K562 (cell line): ENCODE measurements at regions not wholly inside any gene's neighbourhood (a gene's known extent, or its start where the extent isn't known, plus 50 kb on each side); places are given as distances from the start of the nearest gene placed in this dataset.
A peak's percentile ranks its signal among the peaks of the same experiment; 100 is the strongest.

Experiments
- CCNT2 ChIP-seq: IDR thresholded peaks from 2 replicates; pipeline ENCODE4 v1.6.1; 2011; ENCODE audit warnings: borderline replicate concordance, low read depth, mild to moderate bottlenecking, moderate library complexity, mixed read lengths, low read length; ENCODE audit not compliant: insufficient read length; ENCODE audit errors: extremely low read depth
- DACH1 ChIP-seq: fragments of 450-650 bp; IDR thresholded peaks from 2 replicates; pipeline ENCODE4 v1.6.1; 2018; ENCODE audit not compliant: partially characterized antibody
- EHMT2 ChIP-seq: fragments of 450-650 bp; IDR thresholded peaks from 2 replicates; pipeline ENCODE4 v1.6.1; 2018; ENCODE audit warnings: antibody characterized with exemption
- ETS2 ChIP-seq: IDR thresholded peaks from 2 replicates; pipeline ENCODE4 v1.6.1; 2016; ENCODE audit warnings: borderline replicate concordance, missing genetic modification characterization, mild to moderate bottlenecking, moderate library complexity, missing compliant biosample characterization; ENCODE audit not compliant: poor library complexity, severe bottlenecking
- HNRNPUL1 ChIP-seq: fragments of 200-400 bp; formaldehyde crosslinking; IDR thresholded peaks from 2 replicates; pipeline ENCODE4 v1.6.1; 2017; ENCODE audit warnings: low read length
- KDM1A ChIP-seq, 2 experiments: fragments of 450-650 bp; IDR thresholded peaks; 2 replicates each; pipeline ENCODE4 v1.6.1; 2016; ENCODE audit warnings: mild to moderate bottlenecking in 2 of 2
- KDM5B ChIP-seq: fragments of 200-600 bp; sonication (generic); IDR thresholded peaks from 2 replicates; pipeline ENCODE4 v1.6.1; 2012; ENCODE audit warnings: low read depth, mild to moderate bottlenecking, moderate library complexity, low read length, control low read depth, inconsistent platforms; ENCODE audit not compliant: insufficient replicate concordance
- KHSRP ChIP-seq: fragments of 450-650 bp; IDR thresholded peaks from 2 replicates; pipeline ENCODE4 v1.6.1; 2017
- MAFF ChIP-seq: IDR thresholded peaks from 2 replicates; pipeline ENCODE4 v1.6.1; 2012; ENCODE audit warnings: low read length, improper control_type of control experiment
- MYNN ChIP-seq, 2 experiments: sonication (generic); formaldehyde crosslinking in 1 of 2; IDR thresholded peaks; 2 replicates each; pipeline versions ENCODE4 v1.5.0 to v1.6.1; 2016 to 2020; ENCODE audit warnings: antibody characterized with exemption in 1 of 2, missing genetic modification reagents in 1 of 2
- PHF8 ChIP-seq: fragments of 200-600 bp; sonication (generic); IDR thresholded peaks from 2 replicates; pipeline ENCODE4 v1.6.1; 2012; ENCODE audit warnings: mixed run types, mild to moderate bottlenecking, inconsistent platforms, low read length, moderate library complexity, borderline replicate concordance
- RAD51 ChIP-seq: fragments of 450-650 bp; IDR thresholded peaks from 2 replicates; pipeline ENCODE4 v1.7.1; 2016; ENCODE audit warnings: low read depth, mild to moderate bottlenecking, borderline replicate concordance
- RBBP5 ChIP-seq: fragments of 200-600 bp; sonication (generic); IDR thresholded peaks from 2 replicates; pipeline ENCODE4 v1.6.1; 2012; ENCODE audit warnings: borderline replicate concordance, mild to moderate bottlenecking, low read length, control low read depth, inconsistent platforms; ENCODE audit not compliant: insufficient read depth, poor library complexity, severe bottlenecking
- RFX5 ChIP-seq: IDR thresholded peaks from 2 replicates; pipeline ENCODE4 v1.6.1; 2011; ENCODE audit warnings: low read depth, mild to moderate bottlenecking, improper control_type of control experiment, low read length
- SIN3B ChIP-seq: fragments of 450-650 bp; IDR thresholded peaks from 2 replicates; pipeline ENCODE4 v1.6.1; 2017; ENCODE audit warnings: low read depth, mild to moderate bottlenecking, moderate library complexity
- TAF1 ChIP-seq: IDR thresholded peaks from 2 replicates; pipeline ENCODE4 v1.6.1; 2011; ENCODE audit warnings: mild to moderate bottlenecking, low read length, moderate library complexity; ENCODE audit not compliant: insufficient read depth, control insufficient read depth, severe bottlenecking; ENCODE audit errors: extremely low read depth
- ZC3H8 ChIP-seq: fragments of 450-650 bp; IDR thresholded peaks from 2 replicates; pipeline ENCODE4 v1.6.1; 2017
- ZKSCAN3 ChIP-seq: fragments of 250-450 bp; sonication (Bioruptor Pico); IDR thresholded peaks from 2 replicates; pipeline ENCODE4 v1.4.0; 2020
- ZNF41 ChIP-seq: fragments of 250-450 bp; sonication (Bioruptor Pico); conservative IDR thresholded peaks from 2 replicates; pipeline ENCODE4 v1.4.0; 2020; ENCODE audit warnings: mild to moderate bottlenecking
- ZNF561 ChIP-seq: fragments of 450-650 bp; formaldehyde crosslinking; conservative IDR thresholded peaks from 2 replicates; pipeline ENCODE4 v1.4.0; 2020; ENCODE audit warnings: mild to moderate bottlenecking, moderate library complexity
- ZNF583 ChIP-seq: fragments of 250-450 bp; sonication (Bioruptor Pico); IDR thresholded peaks from 2 replicates; pipeline ENCODE4 v1.4.0; 2020
- TF ChIP-seq, protein P1 (sequence below): sonication (generic); formaldehyde crosslinking; IDR thresholded peaks from 2 replicates; pipeline ENCODE4 v1.8.1; 2023; ENCODE audit warnings: mild to moderate bottlenecking, missing genetic modification reagents, moderate library complexity
- TF ChIP-seq, protein P2 (sequence below), 2 experiments: fragments of 450-650 bp; IDR thresholded peaks; 2 replicates each; pipeline ENCODE4 v1.6.1; 2016
- TF ChIP-seq, protein P3 (sequence below): sonication (generic); formaldehyde crosslinking; IDR thresholded peaks from 2 replicates; pipeline ENCODE4 v1.8.1; 2022; ENCODE audit warnings: missing genetic modification reagents

DNA sequence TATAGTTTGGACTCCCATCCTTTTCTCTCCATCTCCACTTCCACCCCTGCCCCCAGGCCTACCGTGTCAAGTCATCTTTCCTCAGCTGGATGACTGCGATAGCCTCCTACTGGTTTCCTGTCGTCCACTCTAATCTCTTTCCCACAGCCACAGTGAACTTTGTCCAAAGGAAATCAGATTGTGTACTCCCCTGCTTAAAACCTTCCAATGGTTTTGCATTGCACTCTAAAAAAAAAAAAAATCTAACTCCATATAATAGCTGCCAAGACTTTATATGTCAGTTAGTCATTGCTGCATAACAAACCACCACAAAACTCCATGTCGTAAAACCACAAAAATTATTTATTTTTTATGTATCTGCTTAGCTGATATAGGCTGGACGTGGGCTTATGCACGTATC, 160.2 kb upstream of the CCDC68 start (continued):
- TF ChIP-seq CCNT2 (no peak), KDM1A (IDR thresholded peaks at IDR 0.05) (peak; percentile 88 to 91), ZKSCAN3 (CRISPR knock-in tag) (no peak), RBBP5 (no peak), ZNF41 (no peak), HNRNPUL1 (no peak), TAF1 (no peak), ZNF583 (CRISPR knock-in tag) (no peak), DACH1 (no peak), RFX5 (no peak), RAD51 (no peak), EHMT2 (0 out of 2 replicates have a peak, but pooled peaks have one; percentile 45), MYNN (IDR thresholded peaks at IDR 0.05) (no peak), MYNN (CRISPR knock-in tag; IDR thresholded peaks at IDR 0.05) (no peak), ZC3H8 (no peak), ZNF561 (CRISPR knock-in tag) (no peak), KHSRP (0 out of 2 replicates have a peak, but pooled peaks have one; percentile 21), PHF8 (no peak), SIN3B (no peak), ETS2 (tag) (no peak), KDM5B (no peak), MAFF (peak; percentile 35)
- TF ChIP-seq, protein P1, sequence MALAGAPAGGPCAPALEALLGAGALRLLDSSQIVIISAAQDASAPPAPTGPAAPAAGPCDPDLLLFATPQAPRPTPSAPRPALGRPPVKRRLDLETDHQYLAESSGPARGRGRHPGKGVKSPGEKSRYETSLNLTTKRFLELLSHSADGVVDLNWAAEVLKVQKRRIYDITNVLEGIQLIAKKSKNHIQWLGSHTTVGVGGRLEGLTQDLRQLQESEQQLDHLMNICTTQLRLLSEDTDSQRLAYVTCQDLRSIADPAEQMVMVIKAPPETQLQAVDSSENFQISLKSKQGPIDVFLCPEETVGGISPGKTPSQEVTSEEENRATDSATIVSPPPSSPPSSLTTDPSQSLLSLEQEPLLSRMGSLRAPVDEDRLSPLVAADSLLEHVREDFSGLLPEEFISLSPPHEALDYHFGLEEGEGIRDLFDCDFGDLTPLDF (CRISPR knock-in tag) = no peak
- TF ChIP-seq, protein P2, sequence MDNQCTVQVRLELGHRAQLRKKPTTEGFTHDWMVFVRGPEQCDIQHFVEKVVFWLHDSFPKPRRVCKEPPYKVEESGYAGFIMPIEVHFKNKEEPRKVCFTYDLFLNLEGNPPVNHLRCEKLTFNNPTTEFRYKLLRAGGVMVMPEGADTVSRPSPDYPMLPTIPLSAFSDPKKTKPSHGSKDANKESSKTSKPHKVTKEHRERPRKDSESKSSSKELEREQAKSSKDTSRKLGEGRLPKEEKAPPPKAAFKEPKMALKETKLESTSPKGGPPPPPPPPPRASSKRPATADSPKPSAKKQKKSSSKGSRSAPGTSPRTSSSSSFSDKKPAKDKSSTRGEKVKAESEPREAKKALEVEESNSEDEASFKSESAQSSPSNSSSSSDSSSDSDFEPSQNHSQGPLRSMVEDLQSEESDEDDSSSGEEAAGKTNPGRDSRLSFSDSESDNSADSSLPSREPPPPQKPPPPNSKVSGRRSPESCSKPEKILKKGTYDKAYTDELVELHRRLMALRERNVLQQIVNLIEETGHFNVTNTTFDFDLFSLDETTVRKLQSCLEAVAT (IDR thresholded peaks at IDR 0.05) = no peak
- TF ChIP-seq, protein P3, sequence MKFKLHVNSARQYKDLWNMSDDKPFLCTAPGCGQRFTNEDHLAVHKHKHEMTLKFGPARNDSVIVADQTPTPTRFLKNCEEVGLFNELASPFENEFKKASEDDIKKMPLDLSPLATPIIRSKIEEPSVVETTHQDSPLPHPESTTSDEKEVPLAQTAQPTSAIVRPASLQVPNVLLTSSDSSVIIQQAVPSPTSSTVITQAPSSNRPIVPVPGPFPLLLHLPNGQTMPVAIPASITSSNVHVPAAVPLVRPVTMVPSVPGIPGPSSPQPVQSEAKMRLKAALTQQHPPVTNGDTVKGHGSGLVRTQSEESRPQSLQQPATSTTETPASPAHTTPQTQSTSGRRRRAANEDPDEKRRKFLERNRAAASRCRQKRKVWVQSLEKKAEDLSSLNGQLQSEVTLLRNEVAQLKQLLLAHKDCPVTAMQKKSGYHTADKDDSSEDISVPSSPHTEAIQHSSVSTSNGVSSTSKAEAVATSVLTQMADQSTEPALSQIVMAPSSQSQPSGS = no peak
